GM12878 (cell line): ENCODE measurements at regions not wholly inside any gene's neighbourhood (a gene's known extent, or its start where the extent isn't known, plus 50 kb on each side); places are given as distances from the start of the nearest gene placed in this dataset.

Source experiments
- ATAC-seq: fragments of 200-7000 bp; cut with Tn5 transposase; 3 replicates; pipeline ENCODE4 v1.9.1; 2020; ENCODE audit warnings: mild to moderate bottlenecking, moderate library complexity
- BruUV-seq: library from RNA; stranded (reverse); fragments of 400-500 nt; replicated peaks from 2 replicates; lab custom pipeline; 2021; lab: Mats Ljungman, UMichigan
- CTCF ChIA-PET: fragments of 300-600 bp; sonication (Branson Sonifier 250); formaldehyde crosslinking; extraction: SDS; loops from one replicate; lab custom pipeline; 2021; ENCODE audit warnings: inconsistent platforms; lab: Yijun Ruan, JAX
- POLR2A ChIA-PET: fragments of 350-600 bp; formaldehyde crosslinking; extraction: SDS; loops from one replicate; lab custom pipeline; 2021; ENCODE audit warnings: inconsistent platforms; lab: Charles Lee
- RAD21 ChIA-PET: fragments of 300-600 bp; sonication (Branson Sonifier 250); formaldehyde crosslinking; loops from one replicate; lab custom pipeline; 2023; ENCODE audit warnings: antibody characterized with exemption; ENCODE audit not compliant: unreplicated experiment; lab: Charles Lee
- SMC1A ChIA-PET: fragments of 300-600 bp; sonication (Branson Sonifier 250); formaldehyde crosslinking; loops from one replicate; lab custom pipeline; 2023; ENCODE audit not compliant: unreplicated experiment, uncharacterized antibody; lab: Charles Lee
- DNase-seq: peaks from one replicate; pipeline ENCODE4 v3.0.0-alpha.2; 2011; ENCODE audit warnings: low read depth, low spot score
- FAIRE-seq: peaks from 3 replicates; lab custom pipeline; 2011; peaks lifted over from hg19 to GRCh38; lab: Jason Lieb, UNC
- H2AFZ ChIP-seq: 2 replicates; pipeline ENCODE4 v1.6.0; 2011; ENCODE audit warnings: low read depth, low read length, control low read depth; ENCODE audit not compliant: control insufficient read depth
- H3K27ac ChIP-seq: 2 replicates; pipeline ENCODE4 v1.5.1; 2011; ENCODE audit warnings: control low read depth; ENCODE audit not compliant: control insufficient read depth, insufficient read depth
- H3K27me3 ChIP-seq, 2 experiments: replicated peaks in 1 of 2; 2 replicates each; pipeline versions ENCODE4 v1.6.0 to v1.6.1; 2011; ENCODE audit warnings: low read length in 1 of 2; ENCODE audit not compliant: control insufficient read depth in 2 of 2, insufficient read depth in 2 of 2
- H3K36me3 ChIP-seq, 2 experiments: 2 replicates each; pipeline ENCODE4 v1.5.1; 2011; ENCODE audit warnings: low read length in 1 of 2; ENCODE audit not compliant: control insufficient read depth in 2 of 2, insufficient read depth in 2 of 2
- H3K4me1 ChIP-seq: 2 replicates; pipeline ENCODE4 v1.6.1; 2011; ENCODE audit warnings: mild to moderate bottlenecking, low read length, moderate library complexity, mixed read lengths; ENCODE audit not compliant: control insufficient read depth, insufficient read depth
- H3K4me2 ChIP-seq: 2 replicates; pipeline ENCODE4 v1.6.0; 2011; ENCODE audit warnings: control low read depth; ENCODE audit not compliant: control insufficient read depth, insufficient read depth
- H3K4me3 ChIP-seq: fragments of 200-600 bp; sonication (generic); 2 replicates; pipeline ENCODE4 v1.5.1; 2016
- H3K79me2 ChIP-seq: 2 replicates; pipeline ENCODE4 v1.6.0; 2011; ENCODE audit warnings: low read length; ENCODE audit not compliant: control insufficient read depth, insufficient read depth
- H3K9ac ChIP-seq: 2 replicates; pipeline ENCODE4 v1.8.0; 2011; ENCODE audit warnings: low read length, control low read depth, mixed read lengths; ENCODE audit not compliant: control insufficient read depth, insufficient read depth
- H3K9me3 ChIP-seq: replicated peaks from 3 replicates; pipeline ENCODE4 v1.5.1; 2011; ENCODE audit warnings: mild to moderate bottlenecking, low read length; ENCODE audit not compliant: control insufficient read depth, insufficient read depth
- H4K20me1 ChIP-seq: 2 replicates; pipeline ENCODE4 v1.6.0; 2011; ENCODE audit not compliant: control insufficient read depth, insufficient read depth
- ATF2 ChIP-seq: IDR thresholded peaks from 2 replicates; pipeline ENCODE4 v1.6.1; 2012; ENCODE audit warnings: low read length, inconsistent platforms
- CEBPZ ChIP-seq: fragments of 150-350 bp; IDR thresholded peaks from 2 replicates; pipeline ENCODE4 v1.6.1; 2016; ENCODE audit warnings: low read depth, low read length
- GABPA ChIP-seq: IDR thresholded peaks from 2 replicates; pipeline ENCODE4 v1.6.1; 2014; ENCODE audit warnings: antibody characterized with exemption, low read depth, mild to moderate bottlenecking, inconsistent platforms
- PML ChIP-seq: IDR thresholded peaks from 2 replicates; pipeline ENCODE4 v1.6.1; 2012; ENCODE audit warnings: low read length, inconsistent platforms
- RAD51 ChIP-seq: fragments of 450-650 bp; IDR thresholded peaks from 2 replicates; pipeline ENCODE4 v1.6.1; 2016; ENCODE audit warnings: moderate library complexity, mild to moderate bottlenecking, inconsistent platforms
- SIX5 ChIP-seq: IDR thresholded peaks from 2 replicates; pipeline ENCODE4 v1.6.1; 2011; ENCODE audit warnings: mild to moderate bottlenecking, low read depth, low read length, moderate library complexity; ENCODE audit not compliant: severe bottlenecking
- ZZZ3 ChIP-seq: IDR thresholded peaks from 2 replicates; pipeline ENCODE4 v1.6.1; 2011; ENCODE audit warnings: low read depth; ENCODE audit not compliant: control insufficient read depth, insufficient read length
- WGBS: methylation state at CpG from one replicate; pipeline ENCODE4 v1.1.6; 2016; ENCODE audit warnings: low lambda C conversion rate; ENCODE audit not compliant: insufficient replicate concordance, insufficient coverage; ENCODE audit errors: missing lambda C conversion rate; 5-methylcytosine and 5-hydroxymethylcytosine counted together
- in situ Hi-C: fragments of 300-500 bp; cut with MboI; formaldehyde crosslinking; loops from 9 replicates; pipeline ENCODE4 v1.14.3; 2018; ENCODE audit warnings: mixed read lengths
- intact Hi-C: fragments of 100-400 bp; cut with micrococcal nuclease; formaldehyde crosslinking; loops from one replicate; pipeline ENCODE4 v1.14.2; 2022; ENCODE audit not compliant: unreplicated experiment

DNA sequence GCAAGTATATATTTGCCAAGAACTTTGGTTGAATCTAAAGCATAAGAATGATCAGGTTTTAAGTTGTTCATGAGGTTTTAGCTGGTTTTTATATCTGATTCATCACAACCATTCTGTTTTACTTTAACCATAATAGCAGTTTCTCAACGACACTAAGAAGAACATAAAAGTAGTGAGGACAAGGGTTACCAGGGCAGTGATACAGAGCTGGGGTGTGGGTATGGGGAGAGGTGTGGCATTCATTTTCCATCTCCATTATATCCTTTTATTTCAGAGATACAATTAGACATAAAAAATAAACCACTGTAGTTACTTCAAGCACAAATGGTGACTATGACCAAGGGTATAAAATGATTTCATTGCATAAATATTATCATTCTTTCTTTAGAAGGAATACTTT lies 149.8 kb upstream of the STEAP4 start (continued):
- no peak for TF ChIP-seq GABPA
- no peak for TF ChIP-seq ZZZ3
- no peak for TF ChIP-seq SIX5
- no peak for TF ChIP-seq PML
- TF ChIP-seq, all 136 proteins: peak for 0

DNA sequence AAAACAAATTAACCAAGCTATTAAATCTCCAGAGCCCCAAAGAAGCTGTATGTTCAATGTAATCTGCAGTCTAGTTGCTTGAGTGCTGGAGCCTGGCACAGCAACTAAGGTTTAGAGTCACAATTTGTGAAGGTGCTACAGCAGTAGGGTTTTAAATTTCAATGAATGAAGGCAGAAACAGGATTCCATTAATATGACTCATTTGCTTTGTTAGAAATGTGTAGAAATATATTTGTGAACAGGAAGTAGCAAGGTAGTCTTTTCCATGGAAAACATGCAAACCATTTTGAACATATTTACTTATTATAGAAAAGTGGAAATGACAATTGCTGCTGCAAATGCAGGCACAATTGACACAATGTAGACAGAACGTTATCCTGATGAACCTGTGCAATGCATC lies 149.0 kb upstream of the STEAP4 start:
- H3K27me3 ChIP-seq = no peaks in the 10 kb centered on the region
- no peak for TF ChIP-seq ATF2
- no peak for TF ChIP-seq CEBPZ
- TF ChIP-seq RAD51 = no peak
- H3K9me3 ChIP-seq = no peaks in the 10 kb centered on the region
- FAIRE-seq (no peak), DNase-seq (no peak), ATAC-seq (no peak)
- BruUV-seq = no TSS peak
- SMC1A ChIA-PET = interaction anchor here (1.4 kb wide), 1 partner anchor 9 kb away, joined by 3 read pairs; no protein-coding TSS in a partner anchor
- RAD21 ChIA-PET = interaction anchor here (1.3 kb wide), 1 partner anchor 39 kb away, joined by 3 read pairs; no protein-coding TSS in a partner anchor
- no peak overlapping the region for H3K4me2 ChIP-seq
- no peak overlapping the region for H3K27ac ChIP-seq
- H3K36me3 ChIP-seq = no peaks in the 10 kb centered on the region
- intact Hi-C loops (no loop called here), in situ Hi-C loops (no loop called here)
- H3K4me3 ChIP-seq = no peak overlapping the region
- 0% methylated on average over 1 of the region's 1 CpG for WGBS
- H3K9ac ChIP-seq = no peak overlapping the region
- no peaks in the 10 kb centered on the region for H3K79me2 ChIP-seq
- no peak overlapping the region for H2AFZ ChIP-seq
- no peaks in the 10 kb centered on the region for H4K20me1 ChIP-seq
- POLR2A ChIA-PET = no interaction called here
- no peaks in the 10 kb centered on the region for H3K4me1 ChIP-seq
- CTCF ChIA-PET = interaction anchor here (1.2 kb wide), 1 partner anchor 108 kb away, joined by 3 read pairs; no protein-coding TSS in a partner anchor
